CD14-positive monocyte (primary cell): ENCODE measurements at regions not wholly inside any gene's neighbourhood (a gene's known extent, or its start where the extent isn't known, plus 50 kb on each side); places are given as distances from the start of the nearest gene placed in this dataset.

Experiments
- DNase-seq, 3 donors: peaks; one replicate each; pipeline ENCODE4 v3.0.0-alpha.2; 2011 to 2022
- H2AFZ ChIP-seq: 2 replicates; pipeline ENCODE4 v1.6.0; 2012; ENCODE audit warnings: mild to moderate bottlenecking, low read depth, low read length, inconsistent platforms; ENCODE audit not compliant: insufficient read depth, poor library complexity, severe bottlenecking
- H3K27ac ChIP-seq, 2 donors: 1 replicate in 1 of 2; 2 replicates in 1 of 2; pipeline ENCODE4 v1.5.1; 2012 to 2013; ENCODE audit warnings: low read length in 2 of 2, control low read depth in 1 of 2, inconsistent platforms in 1 of 2, low read depth in 1 of 2, mild to moderate bottlenecking in 1 of 2
- H3K27me3 ChIP-seq, 2 donors: one replicate each; pipeline versions ENCODE4 v1.6.0 to v1.6.1; 2011 to 2013; ENCODE audit warnings: low read length in 2 of 2; ENCODE audit not compliant: control insufficient read depth in 2 of 2, insufficient read depth in 2 of 2
- H3K36me3 ChIP-seq, 2 donors: replicated peaks in 1 of 2; 1 replicate in 1 of 2; 2 replicates in 1 of 2; pipeline versions ENCODE4 v1.5.1 to v1.6.1; 2012 to 2013; ENCODE audit warnings: low read length in 2 of 2, control low read depth in 1 of 2, inconsistent platforms in 1 of 2, mild to moderate bottlenecking in 1 of 2; ENCODE audit not compliant: insufficient read depth in 2 of 2, control insufficient read depth in 1 of 2
- H3K4me1 ChIP-seq, 2 donors: 1 replicate in 1 of 2; 2 replicates in 1 of 2; pipeline versions ENCODE4 v1.5.1 to v1.6.1; 2012 to 2013; ENCODE audit warnings: low read length in 2 of 2, control low read depth in 1 of 2, inconsistent platforms in 1 of 2, mild to moderate bottlenecking in 1 of 2, moderate library complexity in 1 of 2; ENCODE audit not compliant: insufficient read depth in 2 of 2, control insufficient read depth in 1 of 2
- H3K4me2 ChIP-seq: replicated peaks from 2 replicates; pipeline ENCODE3; 2012; ENCODE audit warnings: low read length, moderate library complexity, mild to moderate bottlenecking; ENCODE audit not compliant: poor library complexity, severe bottlenecking; ENCODE audit errors: extremely low read depth
- H3K4me3 ChIP-seq, 3 experiments: fragments of 200-600 bp in 1 of 3; sonication (generic) in 1 of 3; replicated peaks in 1 of 3; 1 replicate in 2 of 3; 2 replicates in 1 of 3; pipeline ENCODE4 v1.5.1; 2011 to 2013; ENCODE audit warnings: low read length in 3 of 3, mild to moderate bottlenecking in 3 of 3, control low read depth in 2 of 3, low read depth in 2 of 3, inconsistent platforms in 1 of 3, moderate library complexity in 1 of 3
- H3K79me2 ChIP-seq: 2 replicates; pipeline ENCODE4 v1.6.0; 2012; ENCODE audit warnings: mild to moderate bottlenecking, control low read depth, inconsistent platforms, low read length, moderate library complexity; ENCODE audit not compliant: insufficient read depth
- H3K9ac ChIP-seq: 2 replicates; pipeline ENCODE4 v1.6.0; 2017; ENCODE audit warnings: low read length, mild to moderate bottlenecking; ENCODE audit not compliant: insufficient read depth, poor library complexity, severe bottlenecking
- H3K9me3 ChIP-seq, 2 donors: replicated peaks in 1 of 2; 1 replicate in 1 of 2; 2 replicates in 1 of 2; pipeline versions ENCODE4 v1.5.1 to v1.6.1; 2012 to 2013; ENCODE audit warnings: low read length in 2 of 2, control low read depth in 1 of 2; ENCODE audit not compliant: control insufficient read depth in 1 of 2, insufficient read depth in 1 of 2
- H4K20me1 ChIP-seq: 2 replicates; pipeline ENCODE4 v1.6.0; 2012; ENCODE audit warnings: mild to moderate bottlenecking, low read length, control low read depth, moderate library complexity; ENCODE audit not compliant: insufficient read depth
- H3K27ac Mint-ChIP-seq, 7 donors: one replicate each; pipeline ENCODE4 v1.8.0; 2020; ENCODE audit warnings: mild to moderate bottlenecking in 7 of 7, mixed read lengths in 7 of 7, moderate library complexity in 6 of 7, inconsistent platforms in 2 of 7
- H3K27me3 Mint-ChIP-seq, 3 donors: one replicate each; pipeline ENCODE4 v1.8.0; 2021 to 2022; ENCODE audit warnings: low read depth in 3 of 3, mild to moderate bottlenecking in 3 of 3, mixed read lengths in 3 of 3, moderate library complexity in 3 of 3, inconsistent platforms in 1 of 3
- H3K36me3 Mint-ChIP-seq, 2 donors: one replicate each; pipeline ENCODE4 v1.8.0; 2020; ENCODE audit warnings: mixed read lengths in 2 of 2, inconsistent platforms in 1 of 2, mild to moderate bottlenecking in 1 of 2
- H3K4me1 Mint-ChIP-seq: one replicate; pipeline ENCODE4 v1.8.0; 2020; ENCODE audit warnings: mild to moderate bottlenecking, mixed read lengths
- H3K4me3 Mint-ChIP-seq, 2 donors: one replicate each; pipeline ENCODE4 v1.8.0; 2020; ENCODE audit warnings: mild to moderate bottlenecking in 2 of 2, mixed read lengths in 2 of 2, moderate library complexity in 1 of 2
- H3K9me3 Mint-ChIP-seq, 7 donors: one replicate each; pipeline ENCODE4 v1.8.0; 2020 to 2022; ENCODE audit warnings: mixed read lengths in 7 of 7, mild to moderate bottlenecking in 6 of 7, moderate library complexity in 6 of 7, inconsistent platforms in 2 of 7
- WGBS: methylation state at CpG from one replicate; pipeline ENCODE4 v1.1.5; 2013; ENCODE audit warnings: missing lambda C conversion rate; ENCODE audit not compliant: insufficient coverage; 5-methylcytosine and 5-hydroxymethylcytosine counted together
- intact Hi-C, 2 donors: fragments of 100-400 bp; cut with micrococcal nuclease; formaldehyde crosslinking; loops; one replicate each; pipeline versions ENCODE4 v1.15.0 to v1.15.1; 2023
- TF ChIP-seq, protein P1 (sequence below): fragments of 200-600 bp; IDR thresholded peaks from one replicate; pipeline ENCODE4 v1.8.0; 2022; ENCODE audit warnings: antibody characterized with exemption, mild to moderate bottlenecking

DNA sequence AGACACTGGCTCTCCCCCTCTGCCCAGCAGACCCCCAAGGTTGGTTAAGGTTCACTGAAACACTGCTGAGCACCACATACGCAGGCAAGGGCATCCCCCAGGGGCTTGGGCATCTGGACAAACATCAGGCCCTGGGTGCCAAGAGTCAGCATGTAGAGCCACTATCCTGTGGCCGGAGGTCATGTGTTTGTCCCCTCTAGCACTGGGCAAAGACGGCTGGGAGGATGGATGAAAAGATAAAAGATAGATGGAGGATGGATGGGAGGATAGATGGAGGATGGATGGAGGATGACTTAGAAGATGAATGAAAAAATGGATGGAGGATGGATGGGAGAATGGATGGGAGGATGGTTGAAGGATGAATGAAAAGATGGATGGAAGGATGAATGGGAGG, 216.8 kb upstream of the IER5L start:
- H3K27me3 ChIP-seq: peaks cover 0 to 2% of the 10 kb centered on the region in 2 donors
- intact Hi-C loops: no loop called here
- H3K36me3 Mint-ChIP-seq: no peaks in the 10 kb centered on the region

GRCh38 chr9:129394061-129394885, 216.2 kb upstream of the IER5L start:
- H3K4me1 ChIP-seq: no peaks in the 10 kb centered on the region
- H3K9me3 ChIP-seq: no peaks in the 10 kb centered on the region
- H3K79me2 ChIP-seq: no peaks in the 10 kb centered on the region
- TF ChIP-seq, protein P1, sequence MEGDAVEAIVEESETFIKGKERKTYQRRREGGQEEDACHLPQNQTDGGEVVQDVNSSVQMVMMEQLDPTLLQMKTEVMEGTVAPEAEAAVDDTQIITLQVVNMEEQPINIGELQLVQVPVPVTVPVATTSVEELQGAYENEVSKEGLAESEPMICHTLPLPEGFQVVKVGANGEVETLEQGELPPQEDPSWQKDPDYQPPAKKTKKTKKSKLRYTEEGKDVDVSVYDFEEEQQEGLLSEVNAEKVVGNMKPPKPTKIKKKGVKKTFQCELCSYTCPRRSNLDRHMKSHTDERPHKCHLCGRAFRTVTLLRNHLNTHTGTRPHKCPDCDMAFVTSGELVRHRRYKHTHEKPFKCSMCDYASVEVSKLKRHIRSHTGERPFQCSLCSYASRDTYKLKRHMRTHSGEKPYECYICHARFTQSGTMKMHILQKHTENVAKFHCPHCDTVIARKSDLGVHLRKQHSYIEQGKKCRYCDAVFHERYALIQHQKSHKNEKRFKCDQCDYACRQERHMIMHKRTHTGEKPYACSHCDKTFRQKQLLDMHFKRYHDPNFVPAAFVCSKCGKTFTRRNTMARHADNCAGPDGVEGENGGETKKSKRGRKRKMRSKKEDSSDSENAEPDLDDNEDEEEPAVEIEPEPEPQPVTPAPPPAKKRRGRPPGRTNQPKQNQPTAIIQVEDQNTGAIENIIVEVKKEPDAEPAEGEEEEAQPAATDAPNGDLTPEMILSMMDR: no peak
- no peak overlapping the region for H3K9ac ChIP-seq
- no peak overlapping the region for H2AFZ ChIP-seq
- no peaks in the 10 kb centered on the region for H4K20me1 ChIP-seq
- Mint-ChIP-seq H3K4me1 (no peaks in the 10 kb centered on the region), H3K9me3 (no peaks in the 10 kb centered on the region), H3K27me3 (peaks cover 0 to 4% (median 2%) of the 10 kb centered on the region in 3 donors), H3K27ac (no peak overlapping the region), H3K36me3 (no peaks in the 10 kb centered on the region), H3K4me3 (no peak overlapping the region)
- no peak for DNase-seq
- H3K27ac ChIP-seq: no peak overlapping the region
- WGBS: 82% methylated on average over 18 of the region's 25 CpGs
- no peak overlapping the region for H3K4me2 ChIP-seq
- H3K4me3 ChIP-seq: no peak overlapping the region
- no peaks in the 10 kb centered on the region for H3K36me3 ChIP-seq
- intact Hi-C loops: no loop called here
- H3K27me3 ChIP-seq: peaks cover 0 to 2% of the 10 kb centered on the region in 2 donors

More for the DNA sequence above, 216.8 kb upstream of the IER5L start:
- WGBS: 100% methylated on average over 3 of the region's 3 CpGs
- no peak overlapping the region for H3K27ac ChIP-seq
- no peak overlapping the region for H3K4me2 ChIP-seq
- H3K4me3 ChIP-seq: no peak overlapping the region
- no peaks in the 10 kb centered on the region for H4K20me1 ChIP-seq
- H3K9me3 ChIP-seq: no peaks in the 10 kb centered on the region
- H3K9me3 Mint-ChIP-seq: no peaks in the 10 kb centered on the region
- no peak overlapping the region for H3K27ac Mint-ChIP-seq
- no peak for DNase-seq
- no peaks in the 10 kb centered on the region for H3K4me1 Mint-ChIP-seq
- H3K4me1 ChIP-seq: no peaks in the 10 kb centered on the region
- H3K9ac ChIP-seq: no peak overlapping the region
- peaks cover 1 to 4% (median 1%) of the 10 kb centered on the region in 3 donors for H3K27me3 Mint-ChIP-seq
- no peaks in the 10 kb centered on the region for H3K79me2 ChIP-seq
- H3K4me3 Mint-ChIP-seq: no peak overlapping the region
- no peaks in the 10 kb centered on the region for H3K36me3 ChIP-seq
- TF ChIP-seq, protein P1: no peak
- H2AFZ ChIP-seq: no peak overlapping the region
